Astrocyte (in vitro differentiated cells and primary cell): ENCODE measurements at regions not wholly inside any gene's neighbourhood (a gene's known extent, or its start where the extent isn't known, plus 50 kb on each side); places are given as distances from the start of the nearest gene placed in this dataset.

Source experiments
- EZH2 ChIP-seq: IDR thresholded peaks from 2 replicates; pipeline ENCODE4 v1.6.1; 2012; ENCODE audit warnings: mild to moderate bottlenecking, low read length, inconsistent platforms; ENCODE audit not compliant: insufficient read depth
- TF ChIP-seq, protein P1 (sequence below): IDR thresholded peaks from 2 replicates; pipeline ENCODE4 v1.5.1; 2011; ENCODE audit warnings: low read depth, mild to moderate bottlenecking, inconsistent platforms, low read length, moderate library complexity; ENCODE audit not compliant: insufficient read depth

DNA sequence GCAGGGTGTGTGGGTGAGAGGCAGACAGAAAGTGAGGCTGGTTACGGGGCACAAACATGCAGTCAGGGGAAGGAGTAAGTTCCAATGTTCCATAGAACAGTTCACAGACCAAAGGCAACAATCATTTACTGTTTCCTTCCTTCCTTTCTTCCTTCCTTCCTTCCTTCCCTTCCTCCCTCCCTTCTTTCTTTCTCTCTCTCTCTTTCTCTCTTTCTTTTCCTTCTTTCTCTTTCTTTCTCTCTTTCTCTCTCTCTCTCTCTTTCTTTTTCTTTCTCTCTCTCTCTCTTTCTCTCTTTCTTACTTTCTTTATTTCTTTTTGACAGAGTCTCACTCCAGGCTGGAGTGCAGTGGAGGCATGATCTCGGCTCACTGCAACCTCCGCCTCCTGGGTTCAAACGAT lies 125.8 kb upstream of the LPCAT1 start:
- TF ChIP-seq EZH2 = no peak
- TF ChIP-seq, protein P1, sequence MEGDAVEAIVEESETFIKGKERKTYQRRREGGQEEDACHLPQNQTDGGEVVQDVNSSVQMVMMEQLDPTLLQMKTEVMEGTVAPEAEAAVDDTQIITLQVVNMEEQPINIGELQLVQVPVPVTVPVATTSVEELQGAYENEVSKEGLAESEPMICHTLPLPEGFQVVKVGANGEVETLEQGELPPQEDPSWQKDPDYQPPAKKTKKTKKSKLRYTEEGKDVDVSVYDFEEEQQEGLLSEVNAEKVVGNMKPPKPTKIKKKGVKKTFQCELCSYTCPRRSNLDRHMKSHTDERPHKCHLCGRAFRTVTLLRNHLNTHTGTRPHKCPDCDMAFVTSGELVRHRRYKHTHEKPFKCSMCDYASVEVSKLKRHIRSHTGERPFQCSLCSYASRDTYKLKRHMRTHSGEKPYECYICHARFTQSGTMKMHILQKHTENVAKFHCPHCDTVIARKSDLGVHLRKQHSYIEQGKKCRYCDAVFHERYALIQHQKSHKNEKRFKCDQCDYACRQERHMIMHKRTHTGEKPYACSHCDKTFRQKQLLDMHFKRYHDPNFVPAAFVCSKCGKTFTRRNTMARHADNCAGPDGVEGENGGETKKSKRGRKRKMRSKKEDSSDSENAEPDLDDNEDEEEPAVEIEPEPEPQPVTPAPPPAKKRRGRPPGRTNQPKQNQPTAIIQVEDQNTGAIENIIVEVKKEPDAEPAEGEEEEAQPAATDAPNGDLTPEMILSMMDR = no peak
